K562 (cell line): ENCODE measurements at regions not wholly inside any gene's neighbourhood (a gene's known extent, or its start where the extent isn't known, plus 50 kb on each side); places are given as distances from the start of the nearest gene placed in this dataset.

Experiments
- ATAC-seq: fragments of 200-7000 bp; cut with Tn5 transposase; 3 replicates; pipeline ENCODE4 v1.9.1; 2020; ENCODE audit warnings: moderate library complexity
- BruUV-seq: library from RNA; stranded (reverse); fragments of 400-500 nt; replicated peaks from 2 replicates; lab custom pipeline; 2021; lab: Mats Ljungman, UMichigan
- CTCF ChIA-PET: fragments of 300-600 bp; formaldehyde crosslinking; extraction: SDS; loops from one replicate; lab custom pipeline; 2021; ENCODE audit warnings: low intra/inter-chr PET ratio; lab: Yijun Ruan, JAX
- POLR2A ChIA-PET: fragments of 300-600, 350-650 bp; sonication (Branson Sonifier 250); formaldehyde crosslinking; extraction: SDS; loops from one replicate; lab custom pipeline; 2021; ENCODE audit warnings: antibody characterized with exemption, inconsistent platforms; lab: Yijun Ruan, JAX
- DNase-seq, 4 experiments: peaks; one replicate each; pipeline versions ENCODE4 v3.0.0 to v3.0.0-alpha.2; 2011 to 2018; ENCODE audit warnings: low spot score in 3 of 4, mixed read lengths in 3 of 4; ENCODE audit errors: extremely low read depth in 1 of 4
- FAIRE-seq: peaks from 2 replicates; lab custom pipeline; 2011; peaks lifted over from hg19 to GRCh38; lab: Jason Lieb, UNC
- H2AFZ ChIP-seq: 2 replicates; pipeline ENCODE4 v1.6.0; 2011; ENCODE audit warnings: low read depth, low read length, control low read depth, inconsistent platforms
- H3K27ac ChIP-seq: fragments of 200-600 bp; 3 replicates; pipeline ENCODE4 v1.8.0; 2011; ENCODE audit warnings: low read depth, mild to moderate bottlenecking, control low read depth, inconsistent platforms, low read length, moderate library complexity, mixed read lengths; ENCODE audit errors: extremely low read depth
- H3K27me3 ChIP-seq, 2 experiments: fragments of 300-600 bp in 1 of 2; 2 replicates in 1 of 2; 3 replicates in 1 of 2; pipeline versions ENCODE4 v1.6.0 to v1.8.0; 2011; ENCODE audit warnings: inconsistent platforms in 2 of 2, low read length in 2 of 2, mild to moderate bottlenecking in 1 of 2, mixed read lengths in 1 of 2, moderate library complexity in 1 of 2; ENCODE audit not compliant: control insufficient read depth in 2 of 2, insufficient read depth in 2 of 2
- H3K36me3 ChIP-seq: fragments of 300-600 bp; 3 replicates; pipeline ENCODE4 v1.8.0; 2011; ENCODE audit warnings: mild to moderate bottlenecking, low read length, inconsistent platforms; ENCODE audit not compliant: control insufficient read depth, insufficient read depth
- H3K4me1 ChIP-seq, 2 experiments: fragments of 200-600 bp in 1 of 2; replicated peaks in 1 of 2; 2 replicates in 1 of 2; 3 replicates in 1 of 2; pipeline versions ENCODE4 v1.5.1 to v1.8.0; 2011; ENCODE audit warnings: inconsistent platforms in 2 of 2, low read length in 2 of 2, mild to moderate bottlenecking in 1 of 2, mixed read lengths in 1 of 2, moderate library complexity in 1 of 2; ENCODE audit not compliant: control insufficient read depth in 2 of 2, insufficient read depth in 2 of 2
- H3K4me2 ChIP-seq: 2 replicates; pipeline ENCODE4 v1.6.1; 2011; ENCODE audit warnings: low read length, control low read depth, inconsistent platforms, mixed read lengths; ENCODE audit not compliant: insufficient read depth
- H3K4me3 ChIP-seq: fragments of 200-600 bp; sonication (generic), shearing (Covaris generic); 2 replicates; pipeline ENCODE4 v1.5.1; 2016; ENCODE audit warnings: control low read depth, inconsistent platforms
- H3K79me2 ChIP-seq: fragments of 200-600 bp; 3 replicates; pipeline ENCODE4 v1.8.0; 2011; ENCODE audit warnings: low read length, inconsistent platforms; ENCODE audit not compliant: control insufficient read depth, insufficient read depth
- H3K9ac ChIP-seq, 2 experiments: 2 replicates each; pipeline versions ENCODE4 v1.6.0 to v1.6.1; 2011; ENCODE audit warnings: low read depth in 2 of 2, low read length in 2 of 2, control low read depth in 1 of 2, inconsistent platforms in 1 of 2, mild to moderate bottlenecking in 1 of 2, mixed read lengths in 1 of 2; ENCODE audit not compliant: insufficient read depth in 1 of 2
- H3K9me1 ChIP-seq: one replicate; pipeline ENCODE4 v1.6.0; 2011; ENCODE audit warnings: inconsistent platforms, mild to moderate bottlenecking, low read length, moderate library complexity; ENCODE audit not compliant: control insufficient read depth, insufficient read depth
- H3K9me3 ChIP-seq: replicated peaks from 2 replicates; pipeline ENCODE4 v1.5.1; 2011; ENCODE audit warnings: low read depth, low read length, inconsistent platforms; ENCODE audit not compliant: control insufficient read depth, insufficient read depth
- H4K20me1 ChIP-seq: replicated peaks from 2 replicates; pipeline ENCODE4 v1.6.1; 2011; ENCODE audit warnings: low read length, inconsistent platforms, mixed read lengths; ENCODE audit not compliant: control insufficient read depth, insufficient read depth
- E2F3 ChIP-seq: fragments of 250-450 bp; sonication (Bioruptor Pico); IDR thresholded peaks from 2 replicates; pipeline ENCODE4 v1.4.0; 2020; ENCODE audit warnings: mild to moderate bottlenecking
- ERF ChIP-seq: fragments of 450-650 bp; formaldehyde crosslinking; IDR thresholded peaks from 2 replicates; pipeline ENCODE4 v1.4.0; 2020; ENCODE audit warnings: mild to moderate bottlenecking, mixed read lengths
- MYC ChIP-seq, 2 experiments: fragments of 250-450 bp in 1 of 2; sonication (Bioruptor Pico) in 1 of 2; IDR thresholded peaks; 2 replicates each; pipeline versions ENCODE4 v1.5.1 to v1.6.1; 2012 to 2021; ENCODE audit warnings: low read depth in 2 of 2, borderline replicate concordance in 1 of 2, improper control_type of control experiment in 1 of 2, low read length in 1 of 2, mild to moderate bottlenecking in 1 of 2, moderate library complexity in 1 of 2
- TEAD1 ChIP-seq, 2 experiments: fragments of 450-650 bp in 1 of 2; sonication (generic) in 1 of 2; formaldehyde crosslinking; IDR thresholded peaks; 2 replicates each; pipeline versions ENCODE4 v1.4.0 to v1.8.0; 2020 to 2022; ENCODE audit warnings: mild to moderate bottlenecking in 2 of 2, missing genetic modification reagents in 1 of 2
- ZBTB17 ChIP-seq: fragments of 450-650 bp; formaldehyde crosslinking; IDR thresholded peaks from 2 replicates; pipeline ENCODE4 v1.4.0; 2020; ENCODE audit warnings: mild to moderate bottlenecking
- ZBTB9 ChIP-seq: fragments of 450-650 bp; formaldehyde crosslinking; IDR thresholded peaks from 2 replicates; pipeline ENCODE4 v1.4.0; 2020; ENCODE audit warnings: mild to moderate bottlenecking, moderate library complexity
- ZFP36 ChIP-seq: fragments of 150-350 bp; IDR thresholded peaks from 2 replicates; pipeline ENCODE4 v1.6.1; 2018; ENCODE audit warnings: low read length, low read depth; ENCODE audit not compliant: partially characterized antibody
- ZNF561 ChIP-seq: fragments of 450-650 bp; formaldehyde crosslinking; conservative IDR thresholded peaks from 2 replicates; pipeline ENCODE4 v1.4.0; 2020; ENCODE audit warnings: mild to moderate bottlenecking, moderate library complexity
- ZNF583 ChIP-seq: fragments of 250-450 bp; sonication (Bioruptor Pico); IDR thresholded peaks from 2 replicates; pipeline ENCODE4 v1.4.0; 2020
- ZNF76 ChIP-seq: fragments of 250-450 bp; sonication (Bioruptor Pico); IDR thresholded peaks from 2 replicates; pipeline ENCODE4 v1.4.0; 2020; ENCODE audit warnings: mild to moderate bottlenecking, moderate library complexity, borderline replicate concordance
- ZNF764 ChIP-seq: fragments of 250-450 bp; sonication (Bioruptor Pico); IDR thresholded peaks from 2 replicates; pipeline ENCODE4 v1.4.0; 2020; ENCODE audit warnings: low read depth, mild to moderate bottlenecking, moderate library complexity
- WGBS: fragments of 100-300 bp; shearing (Covaris generic); methylation state at CpG from one replicate; pipeline ENCODE4 v1.1.6; 2016; ENCODE audit warnings: low coverage, mixed read lengths; ENCODE audit not compliant: insufficient coverage; ENCODE audit errors: missing lambda C conversion rate; 5-methylcytosine and 5-hydroxymethylcytosine counted together
- in situ Hi-C: fragments of 300-500 bp; cut with MboI; formaldehyde crosslinking; loops from 4 replicates; pipeline ENCODE4 v1.15.0; 2018; ENCODE audit warnings: inconsistent platforms, mixed read lengths
- intact Hi-C: fragments of 100-400 bp; cut with micrococcal nuclease; formaldehyde crosslinking; loops from 2 replicates; pipeline ENCODE4 v1.14.2; 2022

GRCh38 chr2:39511219-39511604 is 74.1 kb upstream of the MAP4K3 start:
- H3K9me3 ChIP-seq, result no peaks in the 10 kb centered on the region
- POLR2A ChIA-PET, result interaction anchor here (0.8 to 2.4 kb wide), 4 partner anchors 9 to 131 kb away, joined by 3 to 11 read pairs (median 4); no protein-coding TSS in a partner anchor
- H3K4me3 ChIP-seq, result no peak overlapping the region
- H3K9me1 ChIP-seq, result no peaks in the 10 kb centered on the region
- H3K4me2 ChIP-seq, result peak overlapping the region; percentile 44; the same call in 1 of the 2 replicates
- CTCF ChIA-PET, result interaction anchor here (0.6 kb wide), 1 partner anchor 172 kb away, joined by 4 read pairs; no protein-coding TSS in a partner anchor
- WGBS, result 33% methylated on average over 4 of the region's 4 CpGs
- peak overlapping the region; percentile 77 for H3K27ac ChIP-seq
- no TSS peak for BruUV-seq
- H3K27me3 ChIP-seq, result no peaks in the 10 kb centered on the region
- peak; percentile 40 for ATAC-seq
- H3K79me2 ChIP-seq, result no peaks in the 10 kb centered on the region
- TF ChIP-seq ZBTB9 (CRISPR knock-in tag) (0 out of 2 replicates have a peak, but pooled peaks have one; percentile 30), ZNF764 (no peak), ZNF561 (no peak), MYC (IDR thresholded peaks at IDR 0.05; ENCODE audit: low read depth, low read length) (no peak), MYC (CRISPR knock-in tag; IDR thresholded peaks at IDR 0.05; ENCODE audit: borderline replicate concordance, low read depth) (peak; percentile 43; the same call in 1 of the 2 replicates), E2F3 (0 out of 2 replicates have a peak, but pooled peaks have one; percentile 27), ZNF583 (CRISPR knock-in tag) (0 out of 2 replicates have a peak, but pooled peaks have one; percentile 26), ZNF76 (CRISPR knock-in tag) (0 out of 2 replicates have a peak, but pooled peaks have one; percentile 31), ERF (CRISPR knock-in tag) (peak; percentile 73; the same call in 1 of the 2 replicates), ZFP36 (no peak), ZBTB17 (CRISPR knock-in tag) (0 out of 2 replicates have a peak, but pooled peaks have one; percentile 27), TEAD1 (CRISPR knock-in tag; IDR thresholded peaks at IDR 0.05) (no peak)
- TF ChIP-seq, all 486 proteins: peak for 7
- Histone ChIP-seq H4K20me1 (no peaks in the 10 kb centered on the region), H3K9ac (peak overlapping the region; percentile 27 to 86; a peak in 3 of 4 replicates), H2AFZ (peak overlapping the region; percentile 9; the same call in 1 of the 2 replicates), H3K4me1 (peaks cover 27 to 53% of the 10 kb centered on the region in 2 experiments), H3K36me3 (no peaks in the 10 kb centered on the region)
- intact Hi-C loops, result loop anchor here (5.0 to 10.0 kb wide), 2 partner anchors 86 to 276 kb away; no protein-coding TSS in a partner anchor
- peak in 1 of 4 experiments; percentile 36 for DNase-seq
- in situ Hi-C loops, result no loop called here
- no peak for FAIRE-seq
